ENCODE measurements at regions not wholly inside any gene's neighbourhood (a gene's known extent, or its start where the extent isn't known, plus 50 kb on each side); places are given as distances from the start of the nearest gene placed in this dataset.

GRCh38 chr1:233750139-233750538, 136.2 kb downstream of the KCNK1 start:
- TF ChIP-seq, protein P1, sequence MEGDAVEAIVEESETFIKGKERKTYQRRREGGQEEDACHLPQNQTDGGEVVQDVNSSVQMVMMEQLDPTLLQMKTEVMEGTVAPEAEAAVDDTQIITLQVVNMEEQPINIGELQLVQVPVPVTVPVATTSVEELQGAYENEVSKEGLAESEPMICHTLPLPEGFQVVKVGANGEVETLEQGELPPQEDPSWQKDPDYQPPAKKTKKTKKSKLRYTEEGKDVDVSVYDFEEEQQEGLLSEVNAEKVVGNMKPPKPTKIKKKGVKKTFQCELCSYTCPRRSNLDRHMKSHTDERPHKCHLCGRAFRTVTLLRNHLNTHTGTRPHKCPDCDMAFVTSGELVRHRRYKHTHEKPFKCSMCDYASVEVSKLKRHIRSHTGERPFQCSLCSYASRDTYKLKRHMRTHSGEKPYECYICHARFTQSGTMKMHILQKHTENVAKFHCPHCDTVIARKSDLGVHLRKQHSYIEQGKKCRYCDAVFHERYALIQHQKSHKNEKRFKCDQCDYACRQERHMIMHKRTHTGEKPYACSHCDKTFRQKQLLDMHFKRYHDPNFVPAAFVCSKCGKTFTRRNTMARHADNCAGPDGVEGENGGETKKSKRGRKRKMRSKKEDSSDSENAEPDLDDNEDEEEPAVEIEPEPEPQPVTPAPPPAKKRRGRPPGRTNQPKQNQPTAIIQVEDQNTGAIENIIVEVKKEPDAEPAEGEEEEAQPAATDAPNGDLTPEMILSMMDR (IDR thresholded peaks at IDR 0.05; ENCODE audit: low read length) = no peak
- no peak for TF ChIP-seq EZH2phosphoT487 (IDR thresholded peaks at IDR 0.05; ENCODE audit: low read length)
- TF ChIP-seq EZH2 (optimal IDR thresholded peaks at IDR 0.05; ENCODE audit: low read depth, low read length) = no peak
